Activated T-cell treated with anti-CD3 and anti-CD28 coated beads for 1 hour (primary cell): ENCODE measurements at regions not wholly inside any gene's neighbourhood (a gene's known extent, or its start where the extent isn't known, plus 50 kb on each side); places are given as distances from the start of the nearest gene placed in this dataset.
"Not testable (repeated sequence)": the region's sequence is repeated elsewhere in the genome, so short reads cannot be mapped to it uniquely, and the experiment has no call there.

Experiments
- DNase-seq: peaks from one replicate; pipeline ENCODE4 v3.0.0-alpha.2; 2020; ENCODE audit warnings: low read depth

DNA sequence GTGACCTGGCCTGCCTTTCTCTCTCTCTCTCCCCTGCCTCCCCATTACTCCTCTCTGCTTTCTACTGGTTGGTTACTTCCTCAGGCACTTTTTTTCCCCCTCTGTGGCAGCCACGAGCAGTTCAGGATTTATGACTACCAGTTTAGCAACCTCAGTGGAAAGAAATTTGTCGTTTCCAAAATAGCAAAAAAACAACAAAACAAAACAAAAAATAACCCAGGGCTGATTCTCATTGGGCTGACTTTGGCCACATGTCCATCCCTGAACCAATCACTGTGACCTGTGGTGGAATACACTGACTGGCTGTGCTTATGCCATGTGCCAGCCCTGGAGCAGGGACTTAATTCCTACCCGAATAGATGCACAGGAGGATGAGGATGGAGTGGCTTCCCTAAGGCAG, 137.4 kb downstream of the TFAP2C start:
- no peak for DNase-seq

- no peak for DNase-seq
These were observed 141.0 kb downstream of the TFAP2C start for GRCh38 chr20:56769921-56770600.

GRCh38 chr20:56773749-56774148, 144.6 kb downstream of the TFAP2C start:
- no peak for DNase-seq

DNA sequence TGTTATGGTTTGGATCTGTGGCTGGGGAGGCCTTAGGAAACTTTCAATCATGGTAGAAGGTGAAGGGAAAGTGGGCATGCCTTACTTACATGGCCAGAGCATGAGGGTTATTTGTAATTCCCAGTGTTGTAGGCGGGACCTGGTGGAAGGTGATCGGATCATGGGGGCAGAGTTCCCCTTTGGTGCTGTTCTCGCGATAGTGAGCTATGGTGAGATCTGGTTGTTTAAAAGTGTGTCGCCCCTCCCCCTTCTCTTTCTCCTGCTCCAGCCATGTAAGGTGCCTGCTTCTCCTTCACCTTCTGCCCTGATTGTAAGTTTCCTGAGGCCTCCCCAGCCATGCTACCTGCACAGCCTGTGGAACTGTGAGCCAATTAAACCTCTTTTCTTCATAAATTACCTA, 145.8 kb downstream of the TFAP2C start:
- DNase-seq, result no peak

- DNase-seq, result no peak
These were observed 147.2 kb downstream of the TFAP2C start for GRCh38 chr20:56776345-56776744.

DNA sequence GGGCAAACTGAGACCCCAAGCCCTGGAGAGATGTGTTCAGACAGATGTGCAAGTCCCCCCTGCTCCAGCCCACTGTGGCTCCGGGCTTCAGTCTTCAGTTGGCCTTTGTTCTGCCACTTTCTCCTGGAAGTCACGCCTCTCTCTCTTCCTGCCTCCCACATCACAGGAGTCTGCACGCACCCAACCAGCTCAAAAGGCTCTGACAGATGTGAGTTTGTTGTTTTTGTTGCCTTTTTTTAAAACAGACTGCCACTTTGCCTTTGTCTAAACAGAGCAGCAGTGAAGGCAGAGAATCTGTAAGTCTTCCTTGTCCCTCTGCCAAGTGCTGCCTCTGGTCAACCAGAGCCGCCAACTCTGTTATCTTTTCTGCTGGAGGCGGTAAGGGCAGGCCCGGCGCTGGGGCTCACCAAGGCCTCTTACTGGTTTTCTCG, 149.7 kb downstream of the TFAP2C start:
- DNase-seq, result no peak

DNA sequence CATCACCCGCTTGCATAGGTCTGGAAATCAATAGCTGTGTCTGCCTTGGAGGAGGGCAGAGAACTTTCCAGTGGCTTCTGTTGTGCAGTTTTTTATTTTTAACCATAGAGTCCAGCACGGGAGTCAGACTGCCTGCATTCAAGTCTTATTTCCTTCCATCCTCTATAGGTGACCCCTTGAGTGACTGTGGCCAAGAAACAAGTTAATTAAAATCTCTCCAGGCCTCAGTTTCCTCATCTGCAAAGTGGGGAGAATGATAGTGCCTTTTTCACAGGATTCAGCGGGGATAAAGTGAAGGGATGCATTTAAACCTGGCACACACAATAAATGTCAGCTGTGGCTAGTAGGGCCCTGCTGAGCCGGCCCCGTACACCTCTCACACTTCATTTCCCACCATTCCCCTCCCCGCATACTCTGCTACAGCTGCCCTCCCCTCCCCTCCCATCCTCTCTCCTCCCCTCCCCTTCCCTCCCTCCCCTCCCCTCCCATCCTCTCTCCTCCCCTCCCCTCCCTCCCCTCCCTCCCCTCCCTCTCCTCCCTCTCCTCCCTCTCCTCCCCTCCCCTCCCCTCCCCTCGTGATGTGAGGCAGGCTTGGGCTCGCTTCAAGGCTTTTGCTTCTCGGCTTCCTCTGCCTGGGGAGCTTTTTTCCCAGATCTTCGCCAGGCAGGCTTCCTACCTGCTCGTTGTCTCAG, 150.5 kb downstream of the TFAP2C start:
- no peak for DNase-seq

DNA sequence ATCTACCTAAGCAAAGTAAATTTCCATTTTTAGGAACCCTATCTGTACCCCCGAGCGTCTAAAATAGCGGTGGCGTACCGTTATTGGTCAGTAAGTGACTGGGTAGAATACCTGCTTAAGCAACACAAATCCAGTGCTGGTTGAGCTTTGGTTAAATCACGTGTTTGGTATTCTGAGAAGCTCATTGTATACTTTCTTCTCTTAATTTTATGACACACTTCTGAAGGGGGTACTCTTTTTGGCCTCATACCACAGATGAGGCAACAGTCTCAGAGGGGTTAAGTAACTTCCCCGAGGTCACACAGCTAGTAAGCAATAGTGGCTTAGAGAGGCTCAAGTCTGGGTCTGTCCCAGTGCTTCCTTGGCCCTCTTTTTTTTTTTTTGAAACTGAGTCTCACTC, 151.2 kb downstream of the TFAP2C start:
- no peak for DNase-seq

GRCh38 chr20:56781108-56781739, 152.1 kb downstream of the TFAP2C start:
- no peak for DNase-seq

GRCh38 chr20:56781987-56782560, 153.0 kb downstream of the TFAP2C start:
- not testable (repeated sequence) for DNase-seq

- not testable (repeated sequence) for DNase-seq
These were observed 153.7 kb downstream of the TFAP2C start for GRCh38 chr20:56782814-56783213.

DNA sequence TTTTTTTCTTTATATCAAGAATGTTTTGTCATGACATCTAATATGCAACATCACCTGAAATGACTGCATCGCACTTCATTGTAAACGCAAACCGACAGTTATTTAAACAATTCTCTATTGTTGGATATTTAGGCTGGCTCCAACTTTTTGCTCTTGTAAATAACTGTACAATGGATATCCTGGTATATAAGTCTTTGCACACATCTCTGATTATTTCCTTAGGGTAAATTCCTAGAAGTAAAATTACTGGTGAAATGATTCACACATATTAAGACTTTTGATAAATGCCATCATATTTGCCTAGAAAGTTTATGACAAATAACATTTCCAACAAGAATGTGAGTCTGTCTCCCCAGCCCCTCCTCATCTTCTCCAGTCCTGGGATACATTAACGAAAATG, 154.7 kb downstream of the TFAP2C start:
- DNase-seq, result no peak

DNA sequence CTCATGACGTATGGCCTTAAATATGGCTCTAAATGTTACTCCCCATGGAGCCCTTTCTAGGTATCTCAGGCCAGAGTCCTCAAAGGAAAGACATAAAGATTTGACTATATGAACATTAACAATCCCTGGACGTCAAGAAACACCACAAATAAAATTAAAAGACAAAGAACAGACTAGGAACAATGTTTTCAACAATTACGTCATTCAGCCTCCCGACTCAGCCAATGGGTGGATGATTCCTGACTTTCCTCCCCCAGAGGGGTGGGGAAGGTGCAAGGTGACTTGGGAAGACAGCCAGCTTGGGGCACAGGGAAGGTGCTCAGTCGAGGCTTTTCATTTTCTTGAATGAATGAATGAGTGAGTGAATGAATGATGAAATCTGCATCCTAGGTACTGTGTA, 157.4 kb downstream of the TFAP2C start:
- no peak for DNase-seq

DNA sequence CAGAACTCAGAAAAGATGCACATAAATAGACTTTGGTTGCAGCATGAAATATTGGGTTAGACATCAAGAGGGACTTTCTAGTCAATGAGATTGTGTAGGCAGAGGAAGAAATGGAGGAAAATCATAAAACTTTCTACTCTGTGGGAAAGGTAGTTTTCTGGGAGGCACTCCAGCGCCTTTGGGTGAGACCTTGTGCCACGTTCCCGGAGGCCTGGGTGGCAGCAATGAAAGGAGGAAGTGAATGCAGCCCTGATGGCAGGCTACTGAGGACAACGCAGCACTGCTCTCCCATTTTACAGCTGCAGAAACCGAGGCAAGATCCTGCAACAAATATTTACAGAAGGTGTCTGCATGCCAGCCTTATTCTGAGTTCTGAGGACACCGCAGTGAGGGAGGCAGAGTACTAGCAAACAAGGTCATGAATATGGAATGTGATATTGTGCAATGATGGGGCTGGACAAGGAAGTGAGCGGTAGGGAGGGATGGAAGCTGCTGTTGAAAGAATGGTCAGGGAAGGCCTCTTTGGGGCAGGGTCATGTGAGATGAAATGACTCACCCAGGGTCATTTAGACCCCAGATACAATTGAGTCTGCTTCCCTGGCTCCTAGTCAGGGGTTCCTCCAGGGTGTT, 159.1 kb downstream of the TFAP2C start:
- DNase-seq, result no peak

GRCh38 chr20:56788671-56789610, 159.8 kb downstream of the TFAP2C start:
- DNase-seq, result no peak

GRCh38 chr20:56793916-56794315, 164.8 kb downstream of the TFAP2C start:
- no peak for DNase-seq

DNA sequence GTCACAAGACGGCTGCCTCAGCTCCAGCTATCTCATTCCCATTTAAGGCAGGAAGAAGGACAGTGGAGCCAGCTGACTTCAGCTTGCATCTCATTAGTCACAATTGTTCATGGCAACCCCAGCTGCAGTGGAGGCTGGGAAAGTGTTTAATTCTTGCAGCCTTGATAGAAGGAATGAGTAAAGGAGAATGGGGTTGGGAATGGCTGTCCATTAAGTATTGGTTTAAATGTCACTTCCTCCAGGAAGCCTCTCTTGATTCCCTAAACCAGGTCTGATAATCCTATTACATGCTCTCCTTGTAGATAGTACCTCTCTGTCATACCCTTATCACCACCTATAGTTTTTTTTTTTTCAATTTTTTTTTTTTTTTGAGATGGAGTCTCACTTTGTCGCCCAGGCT, 166.4 kb downstream of the TFAP2C start:
- DNase-seq, result no peak

- DNase-seq, result no peak
These were observed 167.2 kb downstream of the TFAP2C start for GRCh38 chr20:56796345-56796744.

- no peak for DNase-seq
These were observed 167.9 kb downstream of the TFAP2C start for GRCh38 chr20:56797023-56797422.

DNA sequence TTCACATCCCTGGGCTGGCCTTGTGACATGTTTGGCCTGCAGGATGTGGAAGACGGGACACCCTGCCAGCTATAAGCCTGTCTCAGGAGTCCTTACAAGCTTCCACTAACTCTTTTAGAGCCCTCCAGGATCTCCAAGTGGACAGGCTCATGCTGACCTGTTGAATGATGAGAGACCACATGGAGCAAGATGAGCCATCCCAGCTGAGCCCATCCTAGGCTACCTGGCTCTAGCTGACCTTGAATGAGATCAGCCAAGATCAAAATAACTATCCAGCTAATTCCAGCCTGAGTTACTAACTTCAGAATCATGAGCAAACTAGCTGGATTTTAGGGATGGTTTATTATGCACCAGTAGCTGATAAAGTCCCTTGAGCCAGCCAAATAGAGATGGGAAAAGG, 169.5 kb downstream of the TFAP2C start:
- no peak for DNase-seq

- DNase-seq, result no peak
These were observed 170.1 kb downstream of the TFAP2C start for GRCh38 chr20:56799187-56799586.
